ENCODE measurements at regions not wholly inside any gene's neighbourhood (a gene's known extent, or its start where the extent isn't known, plus 50 kb on each side); places are given as distances from the start of the nearest gene placed in this dataset.

DNA sequence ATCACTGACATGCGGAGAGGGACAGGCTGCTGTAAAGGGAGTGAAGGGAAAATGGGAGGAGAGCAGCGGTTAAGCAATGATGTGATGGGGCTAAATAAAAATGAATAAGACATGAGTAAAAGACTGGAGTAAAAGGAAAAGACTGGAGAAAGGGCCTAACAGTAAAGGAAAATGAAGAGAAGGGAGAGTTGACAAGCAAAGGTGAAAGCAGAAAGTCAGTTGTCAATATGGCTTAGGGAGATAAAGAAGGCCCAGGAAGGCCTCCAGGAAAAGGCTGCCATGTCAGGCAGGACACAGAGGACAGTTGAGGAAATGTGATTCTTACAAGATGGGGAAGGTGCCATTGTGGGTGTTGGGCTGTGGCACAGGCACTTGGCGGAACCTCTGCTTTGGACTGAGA lies 98.9 kb upstream of the AMZ2 start:
- TF ChIP-seq, protein P1, sequence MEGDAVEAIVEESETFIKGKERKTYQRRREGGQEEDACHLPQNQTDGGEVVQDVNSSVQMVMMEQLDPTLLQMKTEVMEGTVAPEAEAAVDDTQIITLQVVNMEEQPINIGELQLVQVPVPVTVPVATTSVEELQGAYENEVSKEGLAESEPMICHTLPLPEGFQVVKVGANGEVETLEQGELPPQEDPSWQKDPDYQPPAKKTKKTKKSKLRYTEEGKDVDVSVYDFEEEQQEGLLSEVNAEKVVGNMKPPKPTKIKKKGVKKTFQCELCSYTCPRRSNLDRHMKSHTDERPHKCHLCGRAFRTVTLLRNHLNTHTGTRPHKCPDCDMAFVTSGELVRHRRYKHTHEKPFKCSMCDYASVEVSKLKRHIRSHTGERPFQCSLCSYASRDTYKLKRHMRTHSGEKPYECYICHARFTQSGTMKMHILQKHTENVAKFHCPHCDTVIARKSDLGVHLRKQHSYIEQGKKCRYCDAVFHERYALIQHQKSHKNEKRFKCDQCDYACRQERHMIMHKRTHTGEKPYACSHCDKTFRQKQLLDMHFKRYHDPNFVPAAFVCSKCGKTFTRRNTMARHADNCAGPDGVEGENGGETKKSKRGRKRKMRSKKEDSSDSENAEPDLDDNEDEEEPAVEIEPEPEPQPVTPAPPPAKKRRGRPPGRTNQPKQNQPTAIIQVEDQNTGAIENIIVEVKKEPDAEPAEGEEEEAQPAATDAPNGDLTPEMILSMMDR (IDR thresholded peaks at IDR 0.05) = no peak
- TF ChIP-seq EP300 (IDR thresholded peaks at IDR 0.05) (no peak), POLR2AphosphoS5 (IDR thresholded peaks at IDR 0.05) (no peak), POLR2A (IDR thresholded peaks at IDR 0.05) (no peak)
